ENCODE measurements at regions not wholly inside any gene's neighbourhood (a gene's known extent, or its start where the extent isn't known, plus 50 kb on each side); places are given as distances from the start of the nearest gene placed in this dataset.
"Not testable (repeated sequence)": the region's sequence is repeated elsewhere in the genome, so short reads cannot be mapped to it uniquely, and the experiment has no call there.

DNA sequence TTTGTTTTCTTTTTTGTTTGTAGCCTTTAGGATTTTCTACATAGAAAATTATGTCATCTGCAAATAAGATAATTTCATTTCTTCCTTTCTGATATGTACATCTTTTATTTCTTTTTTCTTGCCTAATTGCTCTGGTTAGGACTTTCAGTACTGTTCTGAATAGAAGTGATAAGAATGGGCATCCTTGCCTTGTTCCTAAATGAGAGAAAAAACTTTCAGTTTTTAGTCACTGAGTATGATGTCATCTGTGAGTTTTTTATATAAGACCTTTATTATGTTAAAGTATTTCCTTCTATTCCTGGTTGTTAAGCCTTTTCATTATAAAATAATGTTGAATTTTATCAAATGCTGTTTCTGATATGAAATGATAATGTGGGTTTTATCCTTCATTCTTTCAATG, 76.0 kb upstream of the SLC35F3 start:
- H3K4me3 ChIP-seq (ENCODE audit: low read depth, low read length) = no peak overlapping the region
- no peak overlapping the region for H3K27ac ChIP-seq (ENCODE audit: extremely low read depth, low read depth, low read length)
- POLR2A ChIA-PET = no interaction called here
- H3K9me3 ChIP-seq (ENCODE audit: control insufficient read depth, insufficient read depth, low read depth, low read length) = no peaks in the 10 kb centered on the region; the same call in 1 of the 2 replicates
- H3K36me3 ChIP-seq (ENCODE audit: control insufficient read depth in 2 of 2, insufficient read depth in 1 of 2, low read length in 2 of 2) = no peaks in the 10 kb centered on the region
- H3K4me1 ChIP-seq (ENCODE audit: control insufficient read depth, insufficient read depth, low read length) = no peaks in the 10 kb centered on the region
- CTCF ChIA-PET = no interaction called here
- TF ChIP-seq, protein P1, sequence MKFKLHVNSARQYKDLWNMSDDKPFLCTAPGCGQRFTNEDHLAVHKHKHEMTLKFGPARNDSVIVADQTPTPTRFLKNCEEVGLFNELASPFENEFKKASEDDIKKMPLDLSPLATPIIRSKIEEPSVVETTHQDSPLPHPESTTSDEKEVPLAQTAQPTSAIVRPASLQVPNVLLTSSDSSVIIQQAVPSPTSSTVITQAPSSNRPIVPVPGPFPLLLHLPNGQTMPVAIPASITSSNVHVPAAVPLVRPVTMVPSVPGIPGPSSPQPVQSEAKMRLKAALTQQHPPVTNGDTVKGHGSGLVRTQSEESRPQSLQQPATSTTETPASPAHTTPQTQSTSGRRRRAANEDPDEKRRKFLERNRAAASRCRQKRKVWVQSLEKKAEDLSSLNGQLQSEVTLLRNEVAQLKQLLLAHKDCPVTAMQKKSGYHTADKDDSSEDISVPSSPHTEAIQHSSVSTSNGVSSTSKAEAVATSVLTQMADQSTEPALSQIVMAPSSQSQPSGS (tag by site-specific recombination; IDR thresholded peaks at IDR 0.05; ENCODE audit: low read depth) = peak; percentile 74
- TF ChIP-seq SCRT2 (tag by site-specific recombination; IDR thresholded peaks at IDR 0.05) = no peak
- TF ChIP-seq ZNF660 (tag by site-specific recombination; IDR thresholded peaks at IDR 0.05) = no peak
- TF ChIP-seq, protein P2, sequence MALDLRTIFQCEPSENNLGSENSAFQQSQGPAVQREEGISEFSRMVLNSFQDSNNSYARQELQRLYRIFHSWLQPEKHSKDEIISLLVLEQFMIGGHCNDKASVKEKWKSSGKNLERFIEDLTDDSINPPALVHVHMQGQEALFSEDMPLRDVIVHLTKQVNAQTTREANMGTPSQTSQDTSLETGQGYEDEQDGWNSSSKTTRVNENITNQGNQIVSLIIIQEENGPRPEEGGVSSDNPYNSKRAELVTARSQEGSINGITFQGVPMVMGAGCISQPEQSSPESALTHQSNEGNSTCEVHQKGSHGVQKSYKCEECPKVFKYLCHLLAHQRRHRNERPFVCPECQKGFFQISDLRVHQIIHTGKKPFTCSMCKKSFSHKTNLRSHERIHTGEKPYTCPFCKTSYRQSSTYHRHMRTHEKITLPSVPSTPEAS (tag by site-specific recombination; IDR thresholded peaks at IDR 0.05) = no peak
- TF ChIP-seq ZNF24 (tag by site-specific recombination; IDR thresholded peaks at IDR 0.05) = no peak

DNA sequence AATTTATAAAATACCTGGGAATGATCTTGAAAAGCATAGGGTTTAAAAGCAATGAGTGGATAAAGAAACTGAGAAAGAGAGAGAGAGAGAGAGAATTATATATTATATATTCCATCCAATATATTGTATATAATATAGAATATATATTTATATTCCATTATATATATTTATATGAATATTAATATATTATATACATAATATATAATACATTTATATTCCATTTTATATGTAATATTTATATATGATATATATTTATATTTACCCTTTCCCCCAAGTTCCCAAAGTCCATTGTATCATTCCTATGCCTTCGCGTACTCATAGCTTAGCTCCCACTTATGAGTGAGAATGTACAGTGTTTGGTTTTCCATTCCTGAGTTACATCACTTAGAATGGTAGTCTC, 69.9 kb upstream of the SLC35F3 start:
- no peak overlapping the region for H3K27ac ChIP-seq (ENCODE audit: extremely low read depth, low read depth, low read length)
- no peaks in the 10 kb centered on the region for H3K4me1 ChIP-seq (ENCODE audit: control insufficient read depth, insufficient read depth, low read length)
- no peak for TF ChIP-seq ZNF311 (tag by site-specific recombination; IDR thresholded peaks at IDR 0.05; ENCODE audit: borderline replicate concordance)
- no peak for TF ChIP-seq ZNF10 (tag by site-specific recombination; IDR thresholded peaks at IDR 0.05)
- TF ChIP-seq, protein P1 (tag by site-specific recombination; IDR thresholded peaks at IDR 0.05; ENCODE audit: low read depth) = no peak
- TF ChIP-seq ZNF223 (tag by site-specific recombination; IDR thresholded peaks at IDR 0.05) = no peak
- TF ChIP-seq ZNF239 (tag by site-specific recombination; IDR thresholded peaks at IDR 0.05) = no peak
- no peak for TF ChIP-seq ZNF76 (tag by site-specific recombination; IDR thresholded peaks at IDR 0.05; ENCODE audit: borderline replicate concordance, low read depth)
- TF ChIP-seq ZBTB1 (tag by site-specific recombination; IDR thresholded peaks at IDR 0.05) = no peak
- H3K36me3 ChIP-seq (ENCODE audit: control insufficient read depth in 2 of 2, insufficient read depth in 1 of 2, low read length in 2 of 2) = no peaks in the 10 kb centered on the region
- ChIA-PET POLR2A (no interaction called here), CTCF (interaction anchor here (0.8 kb wide), 1 partner anchor 394 kb away, joined by 5 read pairs; no protein-coding TSS in a partner anchor)
- no peaks in the 10 kb centered on the region; the same call in 1 of the 2 replicates for H3K9me3 ChIP-seq (ENCODE audit: control insufficient read depth, insufficient read depth, low read depth, low read length)
- no peak overlapping the region for H3K4me3 ChIP-seq (ENCODE audit: low read depth, low read length)

DNA sequence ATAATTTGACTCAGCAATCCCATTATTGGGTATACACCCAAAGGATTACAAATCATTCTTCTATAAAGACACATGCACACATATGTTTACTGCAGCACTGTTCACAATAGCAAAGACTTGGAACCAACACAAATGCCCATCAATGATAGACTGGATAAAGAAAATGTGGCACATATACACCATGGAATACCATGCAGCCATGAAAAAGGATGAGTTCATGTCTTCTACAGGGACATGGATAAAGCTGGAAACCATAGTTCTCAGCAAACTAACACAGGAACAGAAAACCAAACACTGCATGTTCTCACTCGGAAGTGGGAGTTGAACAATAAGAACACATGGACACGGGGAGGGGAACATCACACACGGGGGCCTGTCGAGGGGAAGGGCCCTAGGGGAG, 66.3 kb upstream of the SLC35F3 start:
- H3K36me3 ChIP-seq (ENCODE audit: control insufficient read depth in 2 of 2, insufficient read depth in 1 of 2, low read length in 2 of 2); H3K4me1 ChIP-seq (ENCODE audit: control insufficient read depth, insufficient read depth, low read length); CTCF ChIA-PET; POLR2A ChIA-PET; H3K27ac ChIP-seq (ENCODE audit: extremely low read depth, low read depth, low read length); H3K4me3 ChIP-seq (ENCODE audit: low read depth, low read length); H3K9me3 ChIP-seq (ENCODE audit: control insufficient read depth, insufficient read depth, low read depth, low read length): not testable (repeated sequence)
- TF ChIP-seq ZNF146 (tag by site-specific recombination; IDR thresholded peaks at IDR 0.05) = peak; percentile 97
- TF ChIP-seq, protein P3, sequence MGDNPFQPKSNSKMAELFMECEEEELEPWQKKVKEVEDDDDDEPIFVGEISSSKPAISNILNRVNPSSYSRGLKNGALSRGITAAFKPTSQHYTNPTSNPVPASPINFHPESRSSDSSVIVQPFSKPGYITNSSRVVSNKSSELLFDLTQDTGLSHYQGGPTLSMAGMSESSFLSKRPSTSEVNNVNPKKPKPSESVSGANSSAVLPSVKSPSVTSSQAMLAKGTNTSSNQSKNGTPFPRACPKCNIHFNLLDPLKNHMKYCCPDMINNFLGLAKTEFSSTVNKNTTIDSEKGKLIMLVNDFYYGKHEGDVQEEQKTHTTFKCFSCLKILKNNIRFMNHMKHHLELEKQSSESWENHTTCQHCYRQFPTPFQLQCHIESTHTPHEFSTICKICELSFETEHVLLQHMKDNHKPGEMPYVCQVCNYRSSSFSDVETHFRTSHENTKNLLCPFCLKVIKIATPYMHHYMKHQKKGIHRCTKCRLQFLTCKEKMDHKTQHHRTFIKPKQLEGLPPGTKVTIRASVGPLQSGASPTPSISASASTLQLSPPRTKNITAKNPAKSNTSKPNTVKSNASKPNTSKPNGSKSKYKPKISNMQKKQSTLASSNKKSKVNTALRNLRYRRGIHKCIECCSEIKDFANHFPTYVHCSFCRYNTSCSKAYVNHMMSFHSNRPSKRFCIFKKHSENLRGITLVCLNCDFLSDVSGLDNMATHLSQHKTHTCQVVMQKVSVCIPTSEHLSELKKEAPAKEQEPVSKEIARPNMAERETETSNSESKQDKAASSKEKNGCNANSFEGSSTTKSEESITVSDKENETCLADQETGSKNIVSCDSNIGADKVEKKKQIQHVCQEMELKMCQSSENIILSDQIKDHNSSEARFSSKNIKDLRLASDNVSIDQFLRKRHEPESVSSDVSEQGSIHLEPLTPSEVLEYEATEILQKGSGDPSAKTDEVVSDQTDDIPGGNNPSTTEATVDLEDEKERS (tag by site-specific recombination; IDR thresholded peaks at IDR 0.05) = peak; percentile 85

Data from HEK293 (cell line).